ENCODE measurements at regions not wholly inside any gene's neighbourhood (a gene's known extent, or its start where the extent isn't known, plus 50 kb on each side); places are given as distances from the start of the nearest gene placed in this dataset.

GRCh38 chr13:67554746-67555452 lies 324.8 kb upstream of the PCDH9 start:
- TF ChIP-seq MAX (IDR thresholded peaks at IDR 0.05) (no peak), EP300 (IDR thresholded peaks at IDR 0.05; ENCODE audit: borderline replicate concordance) (no peak), REST (IDR thresholded peaks at IDR 0.05; ENCODE audit: low read depth) (no peak), USF1 (IDR thresholded peaks at IDR 0.05) (no peak), CEBPB (IDR thresholded peaks at IDR 0.05) (no peak), YY1 (IDR thresholded peaks at IDR 0.05; ENCODE audit: low read depth) (no peak), TEAD4 (IDR thresholded peaks at IDR 0.05) (no peak), TAF1 (IDR thresholded peaks at IDR 0.05; ENCODE audit: low read depth) (no peak), FOXM1 (IDR thresholded peaks at IDR 0.05; ENCODE audit: borderline replicate concordance, low read depth) (no peak), EGR1 (IDR thresholded peaks at IDR 0.05) (no peak), CREB1 (IDR thresholded peaks at IDR 0.05; ENCODE audit: low read depth) (no peak), RAD21 (IDR thresholded peaks at IDR 0.05; ENCODE audit: low read depth) (no peak), NFIC (IDR thresholded peaks at IDR 0.05) (no peak), TCF12 (IDR thresholded peaks at IDR 0.05; ENCODE audit: low read depth) (no peak), ZBTB7A (IDR thresholded peaks at IDR 0.05; ENCODE audit: low read depth) (no peak)

- TF ChIP-seq REST (IDR thresholded peaks at IDR 0.05; ENCODE audit: low read depth): no peak
These were observed 324.1 kb upstream of the PCDH9 start for GRCh38 chr13:67554286-67554685.

- no peak for TF ChIP-seq NFIC (IDR thresholded peaks at IDR 0.05)
- TF ChIP-seq YY1 (IDR thresholded peaks at IDR 0.05; ENCODE audit: low read depth): no peak
- no peak for TF ChIP-seq TEAD4 (IDR thresholded peaks at IDR 0.05)
- no peak for TF ChIP-seq REST (IDR thresholded peaks at IDR 0.05; ENCODE audit: low read depth)
- no peak for TF ChIP-seq TAF1 (IDR thresholded peaks at IDR 0.05; ENCODE audit: low read depth)
These were observed 319.2 kb upstream of the PCDH9 start for GRCh38 chr13:67549331-67549730.

GRCh38 chr13:67538906-67539305 lies 308.8 kb upstream of the PCDH9 start:
- TF ChIP-seq NFIC (IDR thresholded peaks at IDR 0.05) (no peak), RAD21 (IDR thresholded peaks at IDR 0.05; ENCODE audit: low read depth) (no peak), MAX (IDR thresholded peaks at IDR 0.05) (no peak), EGR1 (IDR thresholded peaks at IDR 0.05) (no peak), YY1 (IDR thresholded peaks at IDR 0.05; ENCODE audit: low read depth) (no peak), EP300 (IDR thresholded peaks at IDR 0.05; ENCODE audit: borderline replicate concordance) (no peak), REST (IDR thresholded peaks at IDR 0.05; ENCODE audit: low read depth) (no peak), ZBTB7A (IDR thresholded peaks at IDR 0.05; ENCODE audit: low read depth) (no peak), CEBPB (IDR thresholded peaks at IDR 0.05) (no peak), FOXM1 (IDR thresholded peaks at IDR 0.05; ENCODE audit: borderline replicate concordance, low read depth) (no peak)
